ENCODE measurements at regions not wholly inside any gene's neighbourhood (a gene's known extent, or its start where the extent isn't known, plus 50 kb on each side); places are given as distances from the start of the nearest gene placed in this dataset.

- Histone ChIP-seq H3K4me3 (no peak overlapping the region), H3K36me3 (no peaks in the 10 kb centered on the region)
Observed at GRCh38 chr1:214857716-214858115, 224.8 kb upstream of the KCNK2 start.

GRCh38 chr1:214859647-214860046 lies 222.9 kb upstream of the KCNK2 start:
- DNase-seq (no peak), ATAC-seq (no peak)
- Histone ChIP-seq H3K9me3 (no peaks in the 10 kb centered on the region), H3K4me3 (no peak overlapping the region), H3K27me3 (peaks cover 0 to 5% (median 0%) of the 10 kb centered on the region in 9 donors), H3K4me1 (no peaks in the 10 kb centered on the region), H3K36me3 (no peaks in the 10 kb centered on the region), H3K27ac (no peak overlapping the region)
- no peak for TF ChIP-seq POLR2A (IDR thresholded peaks at IDR 0.05)
- TF ChIP-seq CTCF (IDR thresholded peaks at IDR 0.05), result no peak
- intact Hi-C loops (cut with DNase I), result no loop called here
- WGBS, 4 donors, result 41 to 50% (median 47%) methylated on average over 8 of the region's 8 CpGs

More at GRCh38 chr1:214857716-214858115, 224.8 kb upstream of the KCNK2 start:
- WGBS, 4 donors, result 58 to 74% (median 63%) methylated on average over 3 of the region's 3 CpGs
- ATAC-seq (no peak), DNase-seq (no peak)
- intact Hi-C loops (cut with DNase I), result no loop called here
- peaks cover 0 to 6% (median 0%) of the 10 kb centered on the region in 9 donors for H3K27me3 ChIP-seq
- TF ChIP-seq CTCF (IDR thresholded peaks at IDR 0.05) (no peak), POLR2A (IDR thresholded peaks at IDR 0.05) (no peak)
- no peak overlapping the region for H3K27ac ChIP-seq
- no peaks in the 10 kb centered on the region for H3K9me3 ChIP-seq
- H3K4me1 ChIP-seq, result no peaks in the 10 kb centered on the region

GRCh38 chr1:214861615-214862014 lies 220.9 kb upstream of the KCNK2 start:
- 60 to 63% (median 62%) methylated on average over 2 of the region's 2 CpGs for WGBS, 4 donors
- no peak overlapping the region for H3K27ac ChIP-seq
- TF ChIP-seq CTCF (IDR thresholded peaks at IDR 0.05), result no peak
- TF ChIP-seq POLR2A (IDR thresholded peaks at IDR 0.05), result no peak
- H3K36me3 ChIP-seq, result no peaks in the 10 kb centered on the region
- no peak for DNase-seq
- intact Hi-C loops (cut with DNase I), result no loop called here
- H3K27me3 ChIP-seq, result peaks cover 0 to 5% (median 0%) of the 10 kb centered on the region in 9 donors
- H3K9me3 ChIP-seq, result no peaks in the 10 kb centered on the region
- no peak overlapping the region for H3K4me3 ChIP-seq
- H3K4me1 ChIP-seq, result no peaks in the 10 kb centered on the region
- ATAC-seq, result no peak

GRCh38 chr1:214862421-214862820 lies 220.1 kb upstream of the KCNK2 start:
- TF ChIP-seq CTCF (IDR thresholded peaks at IDR 0.05), result no peak
- TF ChIP-seq POLR2A (IDR thresholded peaks at IDR 0.05), result no peak
- H3K9me3 ChIP-seq, result no peaks in the 10 kb centered on the region
- ATAC-seq, result no peak
- no peaks in the 10 kb centered on the region for H3K4me1 ChIP-seq
- H3K27ac ChIP-seq, result no peak overlapping the region
- intact Hi-C loops (cut with DNase I), result no loop called here
- H3K4me3 ChIP-seq, result no peak overlapping the region
- 54 to 70% (median 64%) methylated on average over 2 of the region's 2 CpGs for WGBS, 4 donors
- peaks cover 0 to 5% (median 0%) of the 10 kb centered on the region in 9 donors for H3K27me3 ChIP-seq
- DNase-seq, result no peak
- no peaks in the 10 kb centered on the region for H3K36me3 ChIP-seq

All from heart left ventricle (tissue), 16 donors.